C1 segment of cervical spinal cord (tissue), 14 donors: ENCODE measurements at regions not wholly inside any gene's neighbourhood (a gene's known extent, or its start where the extent isn't known, plus 50 kb on each side); places are given as distances from the start of the nearest gene placed in this dataset.

Source experiments
- DNase-seq, 14 donors: peaks; one replicate each; lab custom pipeline; 2025; lab: John Stamatoyannopoulos, UW

GRCh38 chr12:13504074-13504473, 307.5 kb downstream of the EMP1 start:
- DNase-seq: no peak

- no peak for DNase-seq
Measured at GRCh38 chr12:13503094-13503835, 306.7 kb downstream of the EMP1 start.

GRCh38 chr12:13499008-13499407, 302.5 kb downstream of the EMP1 start:
- no peak for DNase-seq

- DNase-seq: no peak
Measured at GRCh38 chr12:13496111-13496510, 299.6 kb downstream of the EMP1 start.

GRCh38 chr12:13489246-13489645, 292.7 kb downstream of the EMP1 start:
- no peak for DNase-seq

GRCh38 chr12:13487326-13487725, 290.8 kb downstream of the EMP1 start:
- DNase-seq: peak in 1 of 14 donors; percentile 60

- no peak for DNase-seq
Measured at GRCh38 chr12:13486794-13487193, 290.3 kb downstream of the EMP1 start.

GRCh38 chr12:13478650-13479181, 282.2 kb downstream of the EMP1 start:
- DNase-seq: no peak

GRCh38 chr12:13474381-13474780, 277.9 kb downstream of the EMP1 start:
- no peak for DNase-seq

- DNase-seq: no peak
Measured at GRCh38 chr12:13472690-13473089, 276.2 kb downstream of the EMP1 start.

GRCh38 chr12:13471471-13471870, 274.9 kb downstream of the EMP1 start:
- no peak for DNase-seq

GRCh38 chr12:13465635-13466034, 269.1 kb downstream of the EMP1 start:
- DNase-seq: no peak

GRCh38 chr12:13463189-13463588, 266.7 kb downstream of the EMP1 start:
- no peak for DNase-seq

GRCh38 chr12:13462450-13462849, 265.9 kb downstream of the EMP1 start:
- no peak for DNase-seq

GRCh38 chr12:13455778-13456144, 259.2 kb downstream of the EMP1 start:
- DNase-seq: no peak

GRCh38 chr12:13454991-13455777, 258.7 kb downstream of the EMP1 start:
- no peak for DNase-seq

- peak in 9 of 14 donors; percentile 15 to 66 (median 25) for DNase-seq
Measured at GRCh38 chr12:13452955-13453570, 256.5 kb downstream of the EMP1 start.

- DNase-seq: no peak
Measured at GRCh38 chr12:13451776-13452175, 255.2 kb downstream of the EMP1 start.

- DNase-seq: no peak
Measured at GRCh38 chr12:13450231-13451080, 253.9 kb downstream of the EMP1 start.

GRCh38 chr12:13444076-13444475, 247.6 kb downstream of the EMP1 start:
- DNase-seq: no peak

- no peak for DNase-seq
Measured at GRCh38 chr12:13443498-13443897, 247.0 kb downstream of the EMP1 start.
